Renal pelvis (tissue), 1 donor: ENCODE measurements at regions not wholly inside any gene's neighbourhood (a gene's known extent, or its start where the extent isn't known, plus 50 kb on each side); places are given as distances from the start of the nearest gene placed in this dataset.

Experiments used
- DNase-seq: peaks from one replicate; pipeline ENCODE4 v3.0.0-alpha.2; 2013

- DNase-seq = no peak
Measured at GRCh38 chr22:48842976-48843375, 984.7 kb downstream of the BRD1 start.

- no peak for DNase-seq
Measured at GRCh38 chr22:48842583-48842945, 985.1 kb downstream of the BRD1 start.

- no peak for DNase-seq
Measured at GRCh38 chr22:48841881-48842582, 985.6 kb downstream of the BRD1 start.

GRCh38 chr22:48840112-48840949 lies 987.3 kb downstream of the BRD1 start:
- DNase-seq = no peak

GRCh38 chr22:48838846-48839730 lies 988.6 kb downstream of the BRD1 start:
- no peak for DNase-seq

GRCh38 chr22:48838376-48838775 lies 989.3 kb downstream of the BRD1 start:
- no peak for DNase-seq

GRCh38 chr22:48837341-48837935 lies 990.2 kb downstream of the BRD1 start:
- no peak for DNase-seq

- no peak for DNase-seq
Measured at GRCh38 chr22:48836673-48837340, 990.9 kb downstream of the BRD1 start.

- no peak for DNase-seq
Measured at GRCh38 chr22:48835857-48836672, 991.6 kb downstream of the BRD1 start.

GRCh38 chr22:48835364-48835763 lies 992.3 kb downstream of the BRD1 start:
- DNase-seq = no peak

- no peak for DNase-seq
Measured at GRCh38 chr22:48834404-48834803, 993.3 kb downstream of the BRD1 start.

- DNase-seq = no peak
Measured at GRCh38 chr22:48832592-48832991, 995.1 kb downstream of the BRD1 start.

- no peak for DNase-seq
Measured at GRCh38 chr22:48829908-48830307, 997.8 kb downstream of the BRD1 start.

- DNase-seq = no peak
Measured at GRCh38 chr22:48828688-48829087, 999.0 kb downstream of the BRD1 start.

GRCh38 chr22:48827904-48828555 lies 999.6 kb downstream of the BRD1 start:
- peak; percentile 20 for DNase-seq

- peak; percentile 39 for DNase-seq
Measured at GRCh38 chr22:48827268-48827846, 1000.3 kb downstream of the BRD1 start.

GRCh38 chr22:48826546-48826945 lies 1001.1 kb downstream of the BRD1 start:
- no peak for DNase-seq

GRCh38 chr22:48825802-48826520 lies 1001.7 kb downstream of the BRD1 start:
- DNase-seq = no peak
